Astrocyte (in vitro differentiated cells and primary cell): ENCODE measurements at regions not wholly inside any gene's neighbourhood (a gene's known extent, or its start where the extent isn't known, plus 50 kb on each side); places are given as distances from the start of the nearest gene placed in this dataset.

Source experiments
- DNase-seq: peaks from one replicate; pipeline ENCODE4 v3.0.0-alpha.2; 2010; ENCODE audit warnings: low read depth
- FAIRE-seq: peaks from 2 replicates; lab custom pipeline; 2011; peaks lifted over from hg19 to GRCh38; lab: Jason Lieb, UNC
- H2AFZ ChIP-seq: 2 replicates; pipeline ENCODE4 v1.6.0; 2012; ENCODE audit warnings: low read depth, low read length, inconsistent platforms
- H3K27ac ChIP-seq: 2 replicates; pipeline ENCODE4 v1.5.1; 2011; ENCODE audit warnings: low read depth, low read length, inconsistent platforms
- H3K27me3 ChIP-seq: 2 replicates; pipeline ENCODE4 v1.6.0; 2011; ENCODE audit warnings: low read length, inconsistent platforms; ENCODE audit not compliant: insufficient read depth
- H3K36me3 ChIP-seq: 2 replicates; pipeline ENCODE4 v1.5.1; 2011; ENCODE audit warnings: low read length, inconsistent platforms; ENCODE audit not compliant: insufficient read depth
- H3K4me1 ChIP-seq: 2 replicates; pipeline ENCODE4 v1.5.1; 2011; ENCODE audit warnings: low read length, inconsistent platforms; ENCODE audit not compliant: insufficient read depth
- H3K4me2 ChIP-seq: 2 replicates; pipeline ENCODE4 v1.6.0; 2012; ENCODE audit warnings: low read length, inconsistent platforms
- H3K4me3 ChIP-seq: 2 replicates; pipeline ENCODE4 v1.5.1; 2011; ENCODE audit warnings: low read depth, mild to moderate bottlenecking, low read length, inconsistent platforms; ENCODE audit not compliant: insufficient read depth
- H3K79me2 ChIP-seq: 2 replicates; pipeline ENCODE4 v1.6.0; 2012; ENCODE audit warnings: mild to moderate bottlenecking, low read length, inconsistent platforms; ENCODE audit not compliant: insufficient read depth
- H3K9ac ChIP-seq: 2 replicates; pipeline ENCODE4 v1.6.0; 2012; ENCODE audit warnings: mild to moderate bottlenecking, low read length, inconsistent platforms
- H3K9me3 ChIP-seq: 2 replicates; pipeline ENCODE4 v1.5.1; 2012; ENCODE audit warnings: low read depth, mild to moderate bottlenecking, low read length, inconsistent platforms; ENCODE audit not compliant: insufficient read depth
- H4K20me1 ChIP-seq: 2 replicates; pipeline ENCODE4 v1.6.0; 2012; ENCODE audit warnings: low read length, inconsistent platforms; ENCODE audit not compliant: insufficient read depth
- H3K27ac Mint-ChIP-seq: one replicate; pipeline ENCODE4 v1.8.0; 2021; ENCODE audit warnings: mild to moderate bottlenecking, mixed read lengths; ENCODE audit not compliant: unreplicated experiment
- H3K27me3 Mint-ChIP-seq: one replicate; pipeline ENCODE4 v1.8.0; 2021; ENCODE audit warnings: low read depth, mixed read lengths; ENCODE audit not compliant: unreplicated experiment
- H3K36me3 Mint-ChIP-seq: one replicate; pipeline ENCODE4 v1.8.0; 2021; ENCODE audit warnings: low read depth, mixed read lengths; ENCODE audit not compliant: unreplicated experiment
- H3K4me1 Mint-ChIP-seq: one replicate; pipeline ENCODE4 v1.8.0; 2021; ENCODE audit warnings: low read depth, mixed read lengths; ENCODE audit not compliant: unreplicated experiment
- H3K4me3 Mint-ChIP-seq: one replicate; pipeline ENCODE4 v1.8.0; 2021; ENCODE audit warnings: mild to moderate bottlenecking, moderate library complexity, mixed read lengths; ENCODE audit not compliant: unreplicated experiment
- H3K9me3 Mint-ChIP-seq: one replicate; pipeline ENCODE4 v1.8.0; 2021; ENCODE audit warnings: mild to moderate bottlenecking, mixed read lengths; ENCODE audit not compliant: unreplicated experiment
- CTCF ChIP-seq: IDR thresholded peaks from 2 replicates; pipeline ENCODE4 v1.5.1; 2011; ENCODE audit warnings: low read depth, mild to moderate bottlenecking, inconsistent platforms, low read length, moderate library complexity; ENCODE audit not compliant: insufficient read depth
- EZH2 ChIP-seq: IDR thresholded peaks from 2 replicates; pipeline ENCODE4 v1.6.1; 2012; ENCODE audit warnings: mild to moderate bottlenecking, low read length, inconsistent platforms; ENCODE audit not compliant: insufficient read depth

DNA sequence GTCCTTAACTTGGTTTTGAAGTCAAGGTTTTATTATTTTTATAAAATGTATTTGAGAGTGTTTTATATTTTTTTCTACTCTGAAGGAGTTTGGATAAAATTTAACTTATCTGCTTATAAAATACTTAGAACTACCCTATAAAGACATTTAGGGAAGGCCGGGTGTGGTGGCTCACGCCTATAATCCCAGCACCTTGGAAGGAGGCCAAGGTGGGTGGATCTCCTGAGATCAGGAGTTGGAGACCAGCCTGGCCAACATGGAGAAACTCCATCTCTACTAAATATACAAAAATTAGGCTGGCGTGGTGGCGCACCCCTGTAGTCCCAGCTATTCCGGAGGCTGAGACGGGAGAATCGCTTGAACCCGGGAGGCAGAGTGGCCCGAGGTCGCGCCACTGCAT, 486.4 kb downstream of the DSC3 start:
- H3K36me3 Mint-ChIP-seq, result no peaks in the 10 kb centered on the region
- no peak overlapping the region for H3K27ac Mint-ChIP-seq
- no peak overlapping the region for H3K27ac ChIP-seq
- no peak for FAIRE-seq
- H3K27me3 Mint-ChIP-seq, result no peaks in the 10 kb centered on the region
- TF ChIP-seq EZH2, result no peak
- TF ChIP-seq CTCF, result no peak
- no peak overlapping the region for H3K4me3 ChIP-seq
- H3K9me3 Mint-ChIP-seq, result no peaks in the 10 kb centered on the region
- H3K9me3 ChIP-seq, result no peaks in the 10 kb centered on the region
- no peaks in the 10 kb centered on the region for H3K27me3 ChIP-seq
- H3K9ac ChIP-seq, result no peak overlapping the region
- no peaks in the 10 kb centered on the region for H3K4me1 Mint-ChIP-seq
- H3K4me1 ChIP-seq, result no peaks in the 10 kb centered on the region
- no peak overlapping the region for H3K4me2 ChIP-seq
- H3K36me3 ChIP-seq, result no peaks in the 10 kb centered on the region
- H3K79me2 ChIP-seq, result no peaks in the 10 kb centered on the region
- H2AFZ ChIP-seq, result no peak overlapping the region
- no peaks in the 10 kb centered on the region for H4K20me1 ChIP-seq
- no peak overlapping the region for H3K4me3 Mint-ChIP-seq
- no peak for DNase-seq

DNA sequence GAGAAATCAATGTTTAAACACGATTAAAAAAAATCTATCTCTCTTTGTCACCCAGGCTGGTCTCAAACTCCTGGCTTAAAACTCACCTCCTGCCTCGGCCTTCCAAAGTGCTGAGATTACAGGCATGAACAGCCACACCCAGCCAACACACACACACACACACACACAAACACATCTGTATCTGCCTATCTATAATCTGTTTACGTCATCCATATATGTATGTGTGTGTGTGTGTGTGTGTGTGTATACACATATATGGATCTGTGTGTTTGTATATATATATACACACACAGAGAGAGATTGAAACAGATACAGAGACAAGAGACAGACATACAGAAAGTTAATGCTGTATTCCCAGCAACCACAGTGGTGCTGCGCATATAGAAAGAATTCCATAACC, 497.1 kb downstream of the DSC3 start:
- H3K4me1 Mint-ChIP-seq, result no peaks in the 10 kb centered on the region
- Histone ChIP-seq H2AFZ (no peak overlapping the region), H3K27ac (no peak overlapping the region), H3K9ac (no peak overlapping the region), H3K4me3 (no peak overlapping the region), H4K20me1 (no peaks in the 10 kb centered on the region), H3K4me1 (no peaks in the 10 kb centered on the region), H3K36me3 (no peaks in the 10 kb centered on the region), H3K4me2 (no peak overlapping the region), H3K27me3 (no peaks in the 10 kb centered on the region), H3K79me2 (no peaks in the 10 kb centered on the region), H3K9me3 (no peaks in the 10 kb centered on the region)
- no peaks in the 10 kb centered on the region for H3K27me3 Mint-ChIP-seq
- TF ChIP-seq EZH2, result no peak
- no peak for TF ChIP-seq CTCF
- H3K36me3 Mint-ChIP-seq, result no peaks in the 10 kb centered on the region
- H3K9me3 Mint-ChIP-seq, result no peaks in the 10 kb centered on the region
- no peak for DNase-seq
- no peak overlapping the region for H3K4me3 Mint-ChIP-seq
- H3K27ac Mint-ChIP-seq, result no peak overlapping the region
- no peak for FAIRE-seq

GRCh38 chr18:30544141-30544540, 498.4 kb downstream of the DSC3 start:
- DNase-seq (no peak), FAIRE-seq (no peak)
- TF ChIP-seq CTCF (no peak), EZH2 (no peak)
- Histone ChIP-seq H2AFZ (no peak overlapping the region), H3K36me3 (no peaks in the 10 kb centered on the region), H3K4me3 (no peak overlapping the region), H3K27me3 (no peaks in the 10 kb centered on the region), H3K4me1 (no peaks in the 10 kb centered on the region), H3K79me2 (no peaks in the 10 kb centered on the region), H3K9me3 (no peaks in the 10 kb centered on the region), H3K4me2 (no peak overlapping the region), H4K20me1 (no peaks in the 10 kb centered on the region), H3K27ac (no peak overlapping the region), H3K9ac (no peak overlapping the region)
- H3K4me3 Mint-ChIP-seq, result no peak overlapping the region
- H3K9me3 Mint-ChIP-seq, result no peaks in the 10 kb centered on the region
- no peaks in the 10 kb centered on the region for H3K27me3 Mint-ChIP-seq
- no peak overlapping the region for H3K27ac Mint-ChIP-seq
- H3K36me3 Mint-ChIP-seq, result no peaks in the 10 kb centered on the region
- H3K4me1 Mint-ChIP-seq, result no peaks in the 10 kb centered on the region
